Mesenchymal stem cell (in vitro differentiated cells and primary cell): ENCODE measurements at regions not wholly inside any gene's neighbourhood (a gene's known extent, or its start where the extent isn't known, plus 50 kb on each side); places are given as distances from the start of the nearest gene placed in this dataset.

Experiments used
- DNase-seq: peaks from one replicate; pipeline ENCODE4 v3.0.0-alpha.2; 2013
- H2AFZ ChIP-seq: one replicate; pipeline ENCODE4 v1.6.1; 2013; ENCODE audit warnings: low read depth, mild to moderate bottlenecking, control low read depth, inconsistent platforms, low read length, moderate library complexity
- H2AK5ac ChIP-seq: 2 replicates; pipeline ENCODE4 v1.6.1; 2013; ENCODE audit warnings: low read length, moderate library complexity, mild to moderate bottlenecking, inconsistent platforms; ENCODE audit not compliant: severe bottlenecking
- H2BK120ac ChIP-seq: one replicate; pipeline ENCODE4 v1.6.1; 2013; ENCODE audit warnings: low read depth, mild to moderate bottlenecking, inconsistent platforms, low read length, moderate library complexity
- H2BK12ac ChIP-seq, 2 experiments: one replicate each; pipeline ENCODE4 v1.6.1; 2013; ENCODE audit warnings: inconsistent platforms in 2 of 2, low read length in 2 of 2, mild to moderate bottlenecking in 2 of 2, moderate library complexity in 2 of 2, control low read depth in 1 of 2
- H2BK15ac ChIP-seq: one replicate; pipeline ENCODE4 v1.6.1; 2013; ENCODE audit warnings: mild to moderate bottlenecking, low read depth, inconsistent platforms; ENCODE audit not compliant: poor library complexity, severe bottlenecking
- H2BK5ac ChIP-seq: 2 replicates; pipeline ENCODE4 v1.6.1; 2013; ENCODE audit warnings: low read depth, mild to moderate bottlenecking, low read length, control low read depth, inconsistent platforms; ENCODE audit not compliant: poor library complexity, severe bottlenecking
- H3K14ac ChIP-seq, 2 experiments: one replicate each; pipeline ENCODE4 v1.6.1; 2013; ENCODE audit warnings: inconsistent platforms in 2 of 2, low read length in 2 of 2, control low read depth in 1 of 2, mild to moderate bottlenecking in 1 of 2, moderate library complexity in 1 of 2
- H3K18ac ChIP-seq, 2 experiments: one replicate each; pipeline ENCODE4 v1.6.1; 2013; ENCODE audit warnings: inconsistent platforms in 2 of 2, low read length in 2 of 2, control low read depth in 1 of 2, low read depth in 1 of 2, mild to moderate bottlenecking in 1 of 2
- H3K23ac ChIP-seq, 2 experiments: one replicate each; pipeline ENCODE4 v1.6.1; 2013; ENCODE audit warnings: inconsistent platforms in 2 of 2, low read length in 2 of 2, mild to moderate bottlenecking in 2 of 2, moderate library complexity in 2 of 2, control low read depth in 1 of 2
- H3K27ac ChIP-seq: 2 replicates; pipeline ENCODE4 v1.5.1; 2013; ENCODE audit warnings: mild to moderate bottlenecking, moderate library complexity, low read length, control low read depth, inconsistent platforms; ENCODE audit not compliant: poor library complexity, severe bottlenecking
- H3K27me3 ChIP-seq, 2 experiments: 2 replicates each; pipeline versions ENCODE4 v1.6.1 to v1.7.0; 2013; ENCODE audit warnings: low read length in 2 of 2, mild to moderate bottlenecking in 2 of 2, moderate library complexity in 2 of 2, control low read depth in 1 of 2, inconsistent platforms in 1 of 2; ENCODE audit not compliant: control insufficient read depth in 1 of 2, insufficient read depth in 1 of 2
- H3K36me3 ChIP-seq, 2 experiments: 2 replicates each; pipeline versions ENCODE4 v1.6.1 to v1.7.0; 2013; ENCODE audit warnings: low read length in 2 of 2, control low read depth in 1 of 2, inconsistent platforms in 1 of 2, low read depth in 1 of 2, mild to moderate bottlenecking in 1 of 2; ENCODE audit not compliant: insufficient read depth in 2 of 2, control insufficient read depth in 1 of 2
- H3K4ac ChIP-seq, 2 experiments: one replicate each; pipeline ENCODE4 v1.6.1; 2013; ENCODE audit warnings: inconsistent platforms in 2 of 2, low read length in 2 of 2, mild to moderate bottlenecking in 2 of 2, moderate library complexity in 2 of 2, control low read depth in 1 of 2, low read depth in 1 of 2
- H3K4me1 ChIP-seq: 2 replicates; pipeline ENCODE4 v1.6.1; 2013; ENCODE audit warnings: low read depth, low read length, control low read depth; ENCODE audit not compliant: control insufficient read depth, insufficient read depth
- H3K4me2 ChIP-seq: 2 replicates; pipeline ENCODE4 v1.6.1; 2013; ENCODE audit warnings: low read length, mild to moderate bottlenecking, inconsistent platforms; ENCODE audit not compliant: poor library complexity, severe bottlenecking
- H3K4me3 ChIP-seq, 2 experiments: 2 replicates each; pipeline versions ENCODE4 v1.5.1 to v1.7.0; 2013; ENCODE audit warnings: low read length in 2 of 2, mild to moderate bottlenecking in 2 of 2, control low read depth in 1 of 2, low read depth in 1 of 2; ENCODE audit not compliant: insufficient read depth in 1 of 2
- H3K79me1 ChIP-seq: replicated peaks from 2 replicates; pipeline ENCODE4 v1.6.1; 2013; ENCODE audit warnings: mild to moderate bottlenecking, control low read depth, low read length, inconsistent platforms; ENCODE audit not compliant: poor library complexity, severe bottlenecking
- H3K9ac ChIP-seq: 2 replicates; pipeline ENCODE4 v1.7.0; 2013; ENCODE audit warnings: mild to moderate bottlenecking, low read length, moderate library complexity
- H3K9me3 ChIP-seq: 2 replicates; pipeline ENCODE4 v1.7.0; 2013; ENCODE audit warnings: mild to moderate bottlenecking, low read length; ENCODE audit not compliant: control insufficient read depth
- H4K8ac ChIP-seq: one replicate; pipeline ENCODE4 v1.6.1; 2013; ENCODE audit warnings: inconsistent platforms, mild to moderate bottlenecking, low read length, moderate library complexity
- H4K91ac ChIP-seq: one replicate; pipeline ENCODE4 v1.6.1; 2013; ENCODE audit warnings: mild to moderate bottlenecking, low read length, inconsistent platforms
- WGBS: methylation state at CpG from one replicate; pipeline ENCODE4 v1.1.7; 2013; ENCODE audit warnings: mixed read lengths; 5-methylcytosine and 5-hydroxymethylcytosine counted together

DNA sequence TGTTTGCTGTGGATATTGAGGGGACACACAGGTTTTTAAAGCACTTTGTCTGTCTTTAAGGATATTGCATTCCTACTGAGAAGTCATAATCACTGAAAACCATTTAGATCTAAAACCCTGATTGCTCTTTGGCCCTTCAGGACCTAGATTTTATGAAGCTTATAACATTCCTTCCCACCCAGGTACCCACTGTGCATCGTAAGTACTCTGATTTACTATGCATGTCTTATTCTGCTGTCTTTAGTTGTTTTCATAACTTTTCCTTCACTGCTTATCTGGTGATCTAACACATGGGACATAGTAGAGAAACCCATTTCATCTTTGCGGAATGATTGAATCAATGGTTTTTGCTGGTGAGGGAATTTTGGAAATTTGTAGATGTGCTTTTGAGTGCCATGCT, 247.0 kb upstream of the RARB start:
- Histone ChIP-seq H3K4me1 (no peaks in the 10 kb centered on the region), H3K27ac (no peak overlapping the region), H3K18ac (no peak overlapping the region), H4K91ac (no peak overlapping the region), H3K4me2 (no peak overlapping the region), H2BK12ac (no peak overlapping the region), H3K79me1 (no peaks in the 10 kb centered on the region), H3K14ac (no peak overlapping the region), H3K9ac (no peak overlapping the region), H4K8ac (no peak overlapping the region), H2BK5ac (no peak overlapping the region), H2AK5ac (no peak overlapping the region), H3K9me3 (peaks cover 2% of the 10 kb centered on the region), H3K27me3 (no peaks in the 10 kb centered on the region), H3K4me3 (no peak overlapping the region), H3K36me3 (no peaks in the 10 kb centered on the region), H2AFZ (no peak overlapping the region), H2BK120ac (no peak overlapping the region), H3K23ac (no peak overlapping the region), H3K4ac (no peak overlapping the region), H2BK15ac (no peak overlapping the region)
- 100% methylated on average over 2 of the region's 2 CpGs for WGBS
- DNase-seq = no peak

DNA sequence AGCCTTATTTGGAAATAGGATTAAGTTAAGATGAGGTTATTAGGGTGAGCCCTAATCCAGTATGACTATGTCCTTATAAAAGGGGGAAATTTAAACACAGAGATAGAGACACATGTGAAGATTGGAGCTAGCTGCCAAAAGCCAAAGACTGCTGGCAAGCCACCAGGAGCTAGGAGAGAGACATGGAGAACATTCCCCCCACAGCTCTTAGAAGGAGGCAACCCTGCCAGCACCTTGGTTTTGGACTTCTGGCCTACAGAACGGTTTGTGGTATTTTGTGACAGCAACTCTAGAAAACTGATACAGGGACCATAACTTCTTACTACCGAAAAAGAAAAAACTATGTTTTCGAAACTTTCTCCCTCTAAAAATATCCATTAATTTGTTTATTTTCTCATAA, 245.3 kb upstream of the RARB start:
- Histone ChIP-seq H3K79me1 (no peaks in the 10 kb centered on the region), H3K4me1 (no peaks in the 10 kb centered on the region), H2BK5ac (no peak overlapping the region), H3K14ac (no peak overlapping the region), H2AFZ (no peak overlapping the region), H3K36me3 (no peaks in the 10 kb centered on the region), H3K4ac (no peak overlapping the region), H2AK5ac (no peak overlapping the region), H3K23ac (no peak overlapping the region), H3K9ac (no peak overlapping the region), H3K27me3 (no peaks in the 10 kb centered on the region), H3K18ac (no peak overlapping the region), H2BK15ac (no peak overlapping the region), H3K4me2 (no peak overlapping the region), H4K8ac (no peak overlapping the region), H3K9me3 (peaks cover 2% of the 10 kb centered on the region), H3K27ac (no peak overlapping the region), H2BK120ac (no peak overlapping the region), H4K91ac (no peak overlapping the region), H3K4me3 (no peak overlapping the region), H2BK12ac (no peak overlapping the region)
- DNase-seq = no peak
- 80% methylated on average over 2 of the region's 3 CpGs for WGBS

DNA sequence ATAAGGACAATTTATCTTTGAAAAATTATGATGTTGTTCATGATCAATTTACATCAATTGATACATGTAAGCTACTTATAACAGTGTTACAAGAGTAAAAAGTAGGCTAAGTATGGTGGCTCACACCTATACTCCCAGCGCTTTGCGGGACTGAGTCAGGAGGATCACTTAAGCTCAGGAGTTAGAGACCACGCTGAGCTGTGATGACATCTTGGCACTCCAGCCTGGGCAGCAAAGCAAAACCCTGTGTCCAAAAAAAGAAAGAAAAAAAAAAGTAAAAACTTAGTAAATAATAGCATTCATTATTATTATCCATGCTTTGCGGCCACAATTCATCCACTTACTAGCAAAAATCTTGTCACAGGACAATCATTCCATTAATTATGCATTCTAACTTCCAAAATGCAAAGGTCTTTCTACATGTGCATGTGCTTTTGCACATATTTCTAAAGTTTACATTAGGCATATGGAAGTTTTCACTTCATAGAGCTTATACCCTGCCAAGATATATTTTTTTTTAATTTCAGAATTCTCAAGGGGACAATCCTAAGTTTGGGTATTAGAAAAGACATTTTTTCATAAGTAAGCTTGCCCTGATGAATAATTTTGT, 243.3 kb upstream of the RARB start:
- Histone ChIP-seq H3K4ac (no peak overlapping the region), H3K9me3 (peaks cover 2% of the 10 kb centered on the region), H3K14ac (no peak overlapping the region), H3K9ac (no peak overlapping the region), H3K4me3 (no peak overlapping the region), H3K18ac (no peak overlapping the region), H3K4me2 (no peak overlapping the region), H4K8ac (no peak overlapping the region), H2AK5ac (no peak overlapping the region), H2BK5ac (no peak overlapping the region), H4K91ac (no peak overlapping the region), H3K27ac (no peak overlapping the region), H2BK15ac (no peak overlapping the region), H3K36me3 (no peaks in the 10 kb centered on the region), H2AFZ (no peak overlapping the region), H2BK120ac (no peak overlapping the region), H3K79me1 (no peaks in the 10 kb centered on the region), H3K4me1 (no peaks in the 10 kb centered on the region), H2BK12ac (no peak overlapping the region), H3K27me3 (no peaks in the 10 kb centered on the region), H3K23ac (no peak overlapping the region)
- WGBS = 89% methylated on average over 4 of the region's 4 CpGs
- no peak for DNase-seq

GRCh38 chr3:25191673-25192072, 236.4 kb upstream of the RARB start:
- Histone ChIP-seq H3K27me3 (no peaks in the 10 kb centered on the region), H3K79me1 (no peaks in the 10 kb centered on the region), H3K9me3 (no peaks in the 10 kb centered on the region), H3K18ac (no peak overlapping the region), H4K8ac (no peak overlapping the region), H3K4ac (no peak overlapping the region), H3K36me3 (no peaks in the 10 kb centered on the region), H2BK12ac (no peak overlapping the region), H2BK120ac (no peak overlapping the region), H3K23ac (no peak overlapping the region), H3K27ac (no peak overlapping the region), H3K14ac (no peak overlapping the region), H2BK15ac (no peak overlapping the region), H3K4me2 (no peak overlapping the region), H2BK5ac (no peak overlapping the region), H3K4me3 (no peak overlapping the region), H3K4me1 (no peaks in the 10 kb centered on the region), H4K91ac (no peak overlapping the region), H2AFZ (no peak overlapping the region), H3K9ac (no peak overlapping the region), H2AK5ac (no peak overlapping the region)
- 78% methylated on average over 5 of the region's 5 CpGs for WGBS
- DNase-seq = no peak
